Amniotic epithelial cell (primary cell): ENCODE measurements at regions not wholly inside any gene's neighbourhood (a gene's known extent, or its start where the extent isn't known, plus 50 kb on each side); places are given as distances from the start of the nearest gene placed in this dataset.

Source experiments
- DNase-seq: peaks from one replicate; pipeline ENCODE4 v3.0.0-alpha.2; 2010; ENCODE audit warnings: low read depth

GRCh38 chr10:131802156-131802915, 98.5 kb upstream of the PPP2R2D start:
- DNase-seq: no peak

- no peak for DNase-seq
Observed at GRCh38 chr10:131802996-131803395, 97.8 kb upstream of the PPP2R2D start.

- no peak for DNase-seq
Observed at GRCh38 chr10:131803860-131804425, 96.9 kb upstream of the PPP2R2D start.

GRCh38 chr10:131804551-131805295, 96.1 kb upstream of the PPP2R2D start:
- no peak for DNase-seq

GRCh38 chr10:131805696-131806095, 95.1 kb upstream of the PPP2R2D start:
- no peak for DNase-seq

- no peak for DNase-seq
Observed at GRCh38 chr10:131806146-131806545, 94.7 kb upstream of the PPP2R2D start.

GRCh38 chr10:131806646-131807317, 94.0 kb upstream of the PPP2R2D start:
- DNase-seq: no peak

GRCh38 chr10:131808370-131808930, 92.4 kb upstream of the PPP2R2D start:
- DNase-seq: no peak

GRCh38 chr10:131810036-131810804, 90.6 kb upstream of the PPP2R2D start:
- no peak for DNase-seq

GRCh38 chr10:131810805-131811629, 89.8 kb upstream of the PPP2R2D start:
- no peak for DNase-seq

GRCh38 chr10:131811630-131812403, 89.0 kb upstream of the PPP2R2D start:
- no peak for DNase-seq

GRCh38 chr10:131812736-131813604, 87.8 kb upstream of the PPP2R2D start:
- DNase-seq: no peak

- no peak for DNase-seq
Observed at GRCh38 chr10:131814567-131815265, 86.1 kb upstream of the PPP2R2D start.

GRCh38 chr10:131815266-131816156, 85.3 kb upstream of the PPP2R2D start:
- DNase-seq: no peak

- DNase-seq: no peak
Observed at GRCh38 chr10:131816157-131816775, 84.5 kb upstream of the PPP2R2D start.

- no peak for DNase-seq
Observed at GRCh38 chr10:131816941-131817700, 83.7 kb upstream of the PPP2R2D start.
